ENCODE measurements at regions not wholly inside any gene's neighbourhood (a gene's known extent, or its start where the extent isn't known, plus 50 kb on each side); places are given as distances from the start of the nearest gene placed in this dataset.

DNA sequence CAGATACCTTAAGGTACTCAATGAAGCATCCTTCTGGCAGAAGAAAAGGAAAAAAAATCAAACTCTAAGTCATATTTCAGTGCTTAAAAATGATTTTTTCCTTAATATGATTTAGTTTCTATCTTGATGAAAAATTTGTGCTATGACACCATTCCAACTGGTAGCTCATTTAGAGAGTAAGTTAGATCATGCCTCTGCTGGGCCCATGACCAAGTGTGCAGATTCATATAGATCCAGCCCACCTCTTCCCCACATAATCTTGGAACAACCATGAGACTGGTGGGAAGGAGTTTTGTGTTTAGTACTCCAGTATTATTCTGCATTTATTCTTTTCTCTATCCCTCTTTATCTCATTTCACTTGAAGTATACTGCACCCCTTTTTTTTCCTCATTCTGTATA is 908.3 kb downstream of the KCNMA1 start (continued):
- TF ChIP-seq, protein P1, sequence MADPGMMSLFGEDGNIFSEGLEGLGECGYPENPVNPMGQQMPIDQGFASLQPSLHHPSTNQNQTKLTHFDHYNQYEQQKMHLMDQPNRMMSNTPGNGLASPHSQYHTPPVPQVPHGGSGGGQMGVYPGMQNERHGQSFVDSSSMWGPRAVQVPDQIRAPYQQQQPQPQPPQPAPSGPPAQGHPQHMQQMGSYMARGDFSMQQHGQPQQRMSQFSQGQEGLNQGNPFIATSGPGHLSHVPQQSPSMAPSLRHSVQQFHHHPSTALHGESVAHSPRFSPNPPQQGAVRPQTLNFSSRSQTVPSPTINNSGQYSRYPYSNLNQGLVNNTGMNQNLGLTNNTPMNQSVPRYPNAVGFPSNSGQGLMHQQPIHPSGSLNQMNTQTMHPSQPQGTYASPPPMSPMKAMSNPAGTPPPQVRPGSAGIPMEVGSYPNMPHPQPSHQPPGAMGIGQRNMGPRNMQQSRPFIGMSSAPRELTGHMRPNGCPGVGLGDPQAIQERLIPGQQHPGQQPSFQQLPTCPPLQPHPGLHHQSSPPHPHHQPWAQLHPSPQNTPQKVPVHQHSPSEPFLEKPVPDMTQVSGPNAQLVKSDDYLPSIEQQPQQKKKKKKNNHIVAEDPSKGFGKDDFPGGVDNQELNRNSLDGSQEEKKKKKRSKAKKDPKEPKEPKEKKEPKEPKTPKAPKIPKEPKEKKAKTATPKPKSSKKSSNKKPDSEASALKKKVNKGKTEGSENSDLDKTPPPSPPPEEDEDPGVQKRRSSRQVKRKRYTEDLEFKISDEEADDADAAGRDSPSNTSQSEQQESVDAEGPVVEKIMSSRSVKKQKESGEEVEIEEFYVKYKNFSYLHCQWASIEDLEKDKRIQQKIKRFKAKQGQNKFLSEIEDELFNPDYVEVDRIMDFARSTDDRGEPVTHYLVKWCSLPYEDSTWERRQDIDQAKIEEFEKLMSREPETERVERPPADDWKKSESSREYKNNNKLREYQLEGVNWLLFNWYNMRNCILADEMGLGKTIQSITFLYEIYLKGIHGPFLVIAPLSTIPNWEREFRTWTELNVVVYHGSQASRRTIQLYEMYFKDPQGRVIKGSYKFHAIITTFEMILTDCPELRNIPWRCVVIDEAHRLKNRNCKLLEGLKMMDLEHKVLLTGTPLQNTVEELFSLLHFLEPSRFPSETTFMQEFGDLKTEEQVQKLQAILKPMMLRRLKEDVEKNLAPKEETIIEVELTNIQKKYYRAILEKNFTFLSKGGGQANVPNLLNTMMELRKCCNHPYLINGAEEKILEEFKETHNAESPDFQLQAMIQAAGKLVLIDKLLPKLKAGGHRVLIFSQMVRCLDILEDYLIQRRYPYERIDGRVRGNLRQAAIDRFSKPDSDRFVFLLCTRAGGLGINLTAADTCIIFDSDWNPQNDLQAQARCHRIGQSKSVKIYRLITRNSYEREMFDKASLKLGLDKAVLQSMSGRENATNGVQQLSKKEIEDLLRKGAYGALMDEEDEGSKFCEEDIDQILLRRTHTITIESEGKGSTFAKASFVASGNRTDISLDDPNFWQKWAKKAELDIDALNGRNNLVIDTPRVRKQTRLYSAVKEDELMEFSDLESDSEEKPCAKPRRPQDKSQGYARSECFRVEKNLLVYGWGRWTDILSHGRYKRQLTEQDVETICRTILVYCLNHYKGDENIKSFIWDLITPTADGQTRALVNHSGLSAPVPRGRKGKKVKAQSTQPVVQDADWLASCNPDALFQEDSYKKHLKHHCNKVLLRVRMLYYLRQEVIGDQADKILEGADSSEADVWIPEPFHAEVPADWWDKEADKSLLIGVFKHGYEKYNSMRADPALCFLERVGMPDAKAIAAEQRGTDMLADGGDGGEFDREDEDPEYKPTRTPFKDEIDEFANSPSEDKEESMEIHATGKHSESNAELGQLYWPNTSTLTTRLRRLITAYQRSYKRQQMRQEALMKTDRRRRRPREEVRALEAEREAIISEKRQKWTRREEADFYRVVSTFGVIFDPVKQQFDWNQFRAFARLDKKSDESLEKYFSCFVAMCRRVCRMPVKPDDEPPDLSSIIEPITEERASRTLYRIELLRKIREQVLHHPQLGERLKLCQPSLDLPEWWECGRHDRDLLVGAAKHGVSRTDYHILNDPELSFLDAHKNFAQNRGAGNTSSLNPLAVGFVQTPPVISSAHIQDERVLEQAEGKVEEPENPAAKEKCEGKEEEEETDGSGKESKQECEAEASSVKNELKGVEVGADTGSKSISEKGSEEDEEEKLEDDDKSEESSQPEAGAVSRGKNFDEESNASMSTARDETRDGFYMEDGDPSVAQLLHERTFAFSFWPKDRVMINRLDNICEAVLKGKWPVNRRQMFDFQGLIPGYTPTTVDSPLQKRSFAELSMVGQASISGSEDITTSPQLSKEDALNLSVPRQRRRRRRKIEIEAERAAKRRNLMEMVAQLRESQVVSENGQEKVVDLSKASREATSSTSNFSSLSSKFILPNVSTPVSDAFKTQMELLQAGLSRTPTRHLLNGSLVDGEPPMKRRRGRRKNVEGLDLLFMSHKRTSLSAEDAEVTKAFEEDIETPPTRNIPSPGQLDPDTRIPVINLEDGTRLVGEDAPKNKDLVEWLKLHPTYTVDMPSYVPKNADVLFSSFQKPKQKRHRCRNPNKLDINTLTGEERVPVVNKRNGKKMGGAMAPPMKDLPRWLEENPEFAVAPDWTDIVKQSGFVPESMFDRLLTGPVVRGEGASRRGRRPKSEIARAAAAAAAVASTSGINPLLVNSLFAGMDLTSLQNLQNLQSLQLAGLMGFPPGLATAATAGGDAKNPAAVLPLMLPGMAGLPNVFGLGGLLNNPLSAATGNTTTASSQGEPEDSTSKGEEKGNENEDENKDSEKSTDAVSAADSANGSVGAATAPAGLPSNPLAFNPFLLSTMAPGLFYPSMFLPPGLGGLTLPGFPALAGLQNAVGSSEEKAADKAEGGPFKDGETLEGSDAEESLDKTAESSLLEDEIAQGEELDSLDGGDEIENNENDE (IDR thresholded peaks at IDR 0.05; ENCODE audit: insufficient replicate concordance, low read length), result no peak
- TF ChIP-seq EGR1 (IDR thresholded peaks at IDR 0.05; ENCODE audit: borderline replicate concordance, low read depth, low read length), result no peak
- no peak for TF ChIP-seq CEBPB (IDR thresholded peaks at IDR 0.05; ENCODE audit: low read depth, low read length)
